Femur (tissue), 1 donor: ENCODE measurements at regions not wholly inside any gene's neighbourhood (a gene's known extent, or its start where the extent isn't known, plus 50 kb on each side); places are given as distances from the start of the nearest gene placed in this dataset.

ENCODE experiments used
- DNase-seq: peaks from one replicate; pipeline ENCODE4 v3.0.0-alpha.2; 2017

DNA sequence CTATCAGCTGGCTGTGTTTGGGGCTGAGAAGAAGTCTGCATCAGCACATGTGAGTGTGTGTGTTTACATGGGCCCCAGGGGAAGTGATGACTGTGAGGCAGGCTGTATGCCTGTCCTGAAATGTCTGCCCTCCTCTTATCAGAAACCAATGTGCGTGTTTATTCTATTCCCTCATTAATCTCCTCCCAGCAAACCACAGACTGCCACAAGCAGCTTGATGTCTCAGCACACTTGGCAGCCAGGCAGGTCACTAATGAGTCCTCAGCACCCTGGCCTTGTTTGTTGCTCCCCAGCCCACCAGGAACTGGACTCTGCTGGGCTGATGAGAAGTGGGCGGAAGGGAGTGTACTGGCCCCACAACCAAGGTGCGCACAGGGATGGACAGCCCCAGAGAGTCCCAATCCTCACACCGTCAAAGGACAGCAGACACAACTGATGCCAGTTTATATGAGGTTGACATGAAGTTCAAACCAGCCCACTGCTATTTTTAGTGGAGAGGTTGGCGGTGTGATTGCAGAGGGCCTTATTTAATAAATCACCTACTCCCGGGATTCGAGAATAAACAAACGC is 225.8 kb downstream of the ETS1 start:
- no peak for DNase-seq

DNA sequence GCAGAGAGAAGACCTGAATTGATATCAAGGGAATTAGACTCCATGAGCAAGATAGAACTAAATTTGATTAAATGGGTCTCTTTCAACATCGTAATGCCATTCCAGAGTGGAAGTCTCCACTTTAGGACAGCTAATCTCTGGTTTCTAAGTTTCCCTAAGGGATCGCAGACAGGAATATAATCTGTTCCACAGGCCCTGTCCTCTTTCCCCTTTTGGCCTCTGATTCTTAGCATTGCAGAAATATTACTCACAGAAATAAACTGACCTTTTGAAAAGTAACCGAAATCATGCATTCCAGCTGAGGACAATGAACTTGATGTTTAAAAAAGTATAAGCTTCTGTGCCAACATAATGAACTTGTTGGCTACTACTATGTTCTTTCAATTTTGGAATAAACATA is 227.8 kb downstream of the ETS1 start:
- no peak for DNase-seq

DNA sequence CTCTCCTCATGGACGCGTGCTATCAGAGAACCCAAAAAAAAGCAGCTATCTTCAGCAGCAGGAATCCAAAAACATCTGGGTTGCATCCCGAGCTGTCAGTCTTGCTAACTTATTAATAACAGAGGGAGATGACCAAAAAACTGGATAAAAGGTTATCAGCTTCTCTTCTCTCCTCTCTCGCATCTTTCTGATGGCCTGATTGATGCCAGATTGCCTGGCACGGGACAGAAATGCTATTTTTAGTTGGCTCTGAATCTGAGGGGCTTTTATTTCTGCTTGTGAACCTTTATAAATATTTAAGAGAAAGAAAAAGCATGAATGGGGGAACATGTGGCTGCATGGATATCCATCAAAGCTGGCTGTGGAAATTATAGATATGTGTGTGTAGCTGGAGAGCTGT is 230.3 kb downstream of the ETS1 start:
- DNase-seq, result no peak

DNA sequence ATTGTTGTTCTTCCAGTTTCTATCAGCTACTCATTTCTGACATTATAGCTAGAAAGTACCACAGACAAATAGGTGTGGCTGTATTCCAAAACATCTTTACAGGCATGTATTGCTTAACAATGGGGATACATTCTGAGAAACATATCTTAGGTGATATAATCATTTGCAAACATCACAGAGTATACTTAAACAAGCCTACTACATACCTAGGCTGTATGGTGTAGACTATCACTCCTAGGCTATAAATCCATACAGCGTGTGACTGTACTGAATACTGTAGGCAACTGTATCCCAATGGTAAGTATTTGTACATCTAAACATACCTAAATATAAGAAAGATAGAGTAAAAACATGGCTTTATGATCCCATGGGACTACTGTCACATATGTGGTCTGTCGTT is 231.8 kb downstream of the ETS1 start:
- no peak for DNase-seq

DNA sequence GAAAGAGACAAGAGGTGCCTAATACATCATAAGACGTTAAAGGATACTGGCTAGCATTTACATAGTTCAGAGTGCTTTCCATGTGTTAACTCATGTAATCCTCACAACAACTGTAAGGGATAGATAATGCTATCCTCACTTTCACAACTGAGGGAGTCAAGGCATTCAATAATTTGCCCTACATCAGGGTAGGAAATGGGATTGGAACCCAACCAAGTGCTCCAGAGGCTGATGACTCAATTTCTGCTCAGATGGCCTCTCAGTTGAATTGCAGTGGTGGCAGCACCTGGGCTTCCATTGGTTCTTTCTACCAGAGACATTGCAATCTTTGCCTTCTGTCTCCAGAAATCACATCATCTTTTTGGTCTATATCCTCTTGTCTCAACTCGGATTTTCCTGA is 232.9 kb downstream of the ETS1 start:
- no peak for DNase-seq

DNA sequence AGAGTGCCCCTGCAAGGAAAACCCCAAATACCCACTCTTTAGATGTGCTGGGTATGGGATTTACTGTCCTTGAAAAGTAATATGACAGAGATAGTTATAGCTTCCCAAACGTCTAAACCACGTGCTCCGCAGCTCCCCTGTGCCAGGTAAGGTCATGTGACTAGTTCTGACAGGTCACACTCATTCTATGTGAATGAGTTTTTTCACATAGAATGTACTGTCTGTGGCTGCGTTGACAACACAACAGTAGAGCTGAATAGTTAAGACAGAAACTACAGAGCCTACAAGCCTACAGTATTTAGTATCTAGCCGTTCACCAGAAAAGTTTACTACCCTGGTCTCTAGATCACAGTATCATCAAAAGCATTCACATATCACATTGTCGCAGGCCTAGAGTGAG is 236.2 kb downstream of the ETS1 start:
- no peak for DNase-seq

DNA sequence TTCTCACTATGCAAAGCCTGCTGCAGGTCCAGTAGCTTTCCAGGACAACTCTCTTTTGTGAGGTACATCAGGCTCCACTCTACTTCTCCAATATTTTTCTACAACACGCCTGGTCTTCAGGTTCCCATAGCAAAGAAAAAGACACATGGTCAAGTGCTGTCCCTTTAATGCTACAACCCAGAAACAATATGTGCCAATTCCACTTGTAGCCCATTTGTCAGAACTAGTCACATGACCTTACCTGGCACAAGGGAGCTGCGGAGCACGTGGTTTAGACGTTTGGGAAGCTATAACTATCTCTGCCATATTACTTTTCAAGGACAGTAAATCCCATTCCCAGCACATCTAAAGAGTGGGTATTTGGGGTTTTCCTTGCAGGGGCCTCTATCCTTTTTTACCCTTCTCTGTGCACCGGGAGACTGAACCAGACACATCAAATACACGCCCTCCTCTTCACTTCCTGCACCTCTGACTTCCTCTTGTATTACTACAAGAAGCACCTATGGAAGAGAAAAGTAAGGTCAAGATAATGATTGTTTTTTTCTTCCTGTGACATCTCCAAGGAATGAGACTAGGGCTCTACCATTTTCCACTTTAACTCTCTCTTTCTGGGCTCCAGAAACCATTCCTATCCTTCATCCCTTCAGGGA is 237.6 kb downstream of the ETS1 start:
- no peak for DNase-seq

DNA sequence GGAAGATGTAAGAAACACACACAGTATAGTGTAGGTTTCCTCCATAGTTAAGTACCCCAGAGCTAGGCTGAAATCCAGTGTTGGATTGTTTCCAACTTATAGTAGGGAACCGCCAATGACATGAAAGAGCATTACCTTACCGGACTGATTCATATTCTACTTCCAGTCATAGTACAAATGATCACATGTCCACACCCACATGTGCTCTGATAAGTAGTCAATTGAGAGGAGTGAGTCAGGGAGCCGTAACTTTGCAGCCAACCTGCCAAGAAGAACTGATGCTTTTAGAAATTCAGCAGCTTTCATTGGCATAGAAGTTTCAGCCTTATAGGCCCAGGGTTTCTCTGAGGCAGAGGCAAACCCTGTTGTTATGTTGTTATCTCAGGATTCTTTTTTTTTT is 240.6 kb downstream of the ETS1 start:
- DNase-seq, result no peak

DNA sequence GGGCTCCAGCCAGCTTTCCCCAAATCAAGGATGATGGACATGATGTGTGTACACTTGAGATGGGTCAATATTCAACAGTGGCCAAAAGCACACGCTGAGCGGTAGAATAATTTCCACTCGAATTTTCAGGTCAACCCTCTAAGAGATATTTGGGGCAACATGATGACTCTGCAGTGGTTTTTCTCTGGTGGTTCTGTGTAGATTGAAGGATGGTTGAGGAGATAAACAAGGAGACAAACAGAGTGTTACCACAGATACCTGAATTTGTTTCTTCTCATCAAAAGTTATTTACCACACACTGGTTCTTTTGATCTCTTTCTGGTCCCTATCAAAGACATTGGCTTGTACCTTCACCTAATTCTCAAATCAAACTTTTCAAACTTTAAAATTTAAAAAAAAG is 242.0 kb downstream of the ETS1 start:
- no peak for DNase-seq

DNA sequence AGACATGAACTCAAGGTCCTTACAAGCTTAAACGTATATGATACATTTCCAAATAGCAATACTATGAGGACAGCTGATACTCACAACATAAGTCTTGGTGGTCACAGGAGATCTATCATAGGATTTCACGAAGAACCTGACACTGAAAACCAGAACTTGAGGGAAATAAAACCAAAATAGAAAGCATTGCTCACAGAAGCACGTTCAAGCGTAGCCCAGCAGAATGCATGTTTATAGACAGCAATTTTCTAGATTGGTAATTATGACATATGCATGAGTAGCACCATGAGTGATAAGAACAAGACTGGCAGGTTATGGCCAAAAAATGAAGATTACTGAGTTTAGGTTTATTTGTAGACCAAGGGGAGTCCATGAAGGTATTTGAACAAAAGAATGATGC is 243.5 kb downstream of the ETS1 start:
- no peak for DNase-seq

DNA sequence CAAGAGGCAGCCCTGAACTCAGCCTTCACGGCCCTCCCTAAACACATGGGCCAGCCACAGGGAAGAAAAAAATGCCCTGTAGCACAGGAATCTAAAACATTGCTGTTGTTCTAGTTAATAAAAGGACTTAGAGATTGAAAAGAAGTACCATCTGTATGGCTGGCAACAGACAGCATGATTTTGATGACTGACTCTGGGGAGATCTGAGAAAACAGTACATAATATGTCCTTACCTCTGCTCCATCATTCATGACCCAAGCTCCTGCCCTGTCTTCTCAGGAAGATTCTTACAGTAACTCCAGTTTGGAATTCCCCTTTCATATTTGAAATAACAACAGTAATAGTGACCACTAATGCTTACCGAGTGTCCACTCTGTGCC is 244.2 kb downstream of the ETS1 start:
- DNase-seq, result no peak

DNA sequence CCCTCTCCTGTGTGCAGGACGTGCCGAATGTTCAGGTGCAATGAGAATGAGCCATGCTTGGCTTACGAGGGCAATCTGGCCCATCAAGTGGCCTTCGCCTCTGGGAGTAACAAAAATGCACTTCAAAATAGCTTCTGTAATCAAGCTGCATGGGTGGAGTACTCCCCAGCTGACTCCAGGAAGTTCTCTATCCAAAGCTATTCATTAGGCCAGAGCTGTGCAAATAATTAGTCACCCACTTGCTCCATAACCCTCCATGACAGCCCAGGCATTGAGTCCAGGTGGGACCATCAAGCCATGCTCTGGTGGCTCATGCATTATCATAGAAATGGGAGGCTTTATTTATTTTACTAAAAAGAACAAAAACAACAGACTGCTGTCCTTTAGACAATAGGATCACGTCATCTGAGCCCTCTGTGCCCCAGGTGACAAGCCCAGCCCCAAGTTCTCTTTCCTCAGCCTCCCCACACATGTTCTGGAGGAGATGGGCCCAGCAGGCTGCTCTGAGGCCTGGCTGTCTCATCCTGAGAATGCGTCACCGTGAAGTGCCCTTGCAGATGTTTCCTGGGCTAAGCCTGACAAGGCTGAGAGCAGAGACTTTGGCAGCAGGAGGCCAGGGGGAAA is 244.7 kb downstream of the ETS1 start:
- DNase-seq, result peak; percentile 74

DNA sequence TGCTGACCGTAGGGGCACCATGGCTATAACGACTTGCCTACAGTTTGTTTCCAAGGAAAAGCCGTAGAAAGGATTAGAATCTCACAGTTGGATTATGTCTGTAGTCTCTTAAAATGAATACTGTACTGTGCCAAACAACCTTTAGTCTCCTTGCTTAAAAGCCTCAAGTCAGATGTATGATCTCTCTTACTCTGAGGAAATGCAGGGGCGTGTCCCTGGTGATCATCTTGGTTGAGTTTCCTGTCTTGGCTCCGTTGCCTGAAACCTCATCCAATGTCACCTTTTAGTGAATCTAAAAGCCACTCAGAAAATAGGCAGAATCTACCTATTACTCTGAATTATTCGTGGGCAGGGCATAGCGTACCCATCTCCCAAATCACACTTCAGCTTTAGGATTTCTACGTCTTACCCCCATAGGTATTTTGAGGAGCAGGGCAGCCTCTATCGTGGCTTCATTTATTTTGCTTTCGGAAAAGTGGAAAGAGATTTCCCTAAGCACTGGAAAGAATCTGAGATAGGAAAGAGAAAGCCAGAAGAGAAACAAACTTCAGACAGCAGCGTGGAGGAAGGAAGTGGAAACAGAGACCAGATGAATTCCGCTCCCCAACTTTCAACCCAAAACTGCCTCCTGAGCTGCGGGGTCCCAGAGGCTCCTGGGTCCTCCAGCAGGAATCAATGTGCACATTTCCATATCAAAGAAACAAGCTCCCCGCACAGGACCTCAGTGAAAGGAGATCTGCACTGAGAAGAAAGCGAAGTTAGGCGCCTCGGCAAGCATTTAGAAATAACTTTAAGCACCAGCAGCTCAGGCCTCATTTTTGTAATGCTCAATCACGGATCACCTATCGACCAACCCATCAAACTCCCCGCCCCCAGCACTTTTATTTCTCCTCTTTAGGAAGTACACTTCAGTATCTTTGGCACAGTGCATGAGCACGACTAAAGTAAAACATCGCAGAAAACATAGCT is 245.8 kb downstream of the ETS1 start:
- DNase-seq, result no peak

DNA sequence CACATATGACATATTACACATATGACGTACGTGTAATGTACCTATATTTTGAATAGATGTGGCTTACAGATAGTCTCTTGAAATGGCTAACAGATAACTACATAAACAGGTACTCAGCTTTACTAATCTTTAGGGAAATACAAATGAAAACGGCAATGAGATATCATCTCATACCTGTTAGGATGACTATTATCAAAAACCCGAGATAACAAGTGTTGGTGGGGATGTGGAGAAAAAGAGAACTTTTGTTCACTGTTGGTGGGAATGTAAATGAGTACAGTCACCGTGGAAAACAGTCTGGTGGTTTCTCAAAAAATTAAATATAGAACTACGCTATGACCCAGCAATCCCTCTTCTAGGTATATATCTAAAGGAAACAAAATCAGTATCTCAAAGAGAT is 247.6 kb downstream of the ETS1 start:
- DNase-seq, result no peak

DNA sequence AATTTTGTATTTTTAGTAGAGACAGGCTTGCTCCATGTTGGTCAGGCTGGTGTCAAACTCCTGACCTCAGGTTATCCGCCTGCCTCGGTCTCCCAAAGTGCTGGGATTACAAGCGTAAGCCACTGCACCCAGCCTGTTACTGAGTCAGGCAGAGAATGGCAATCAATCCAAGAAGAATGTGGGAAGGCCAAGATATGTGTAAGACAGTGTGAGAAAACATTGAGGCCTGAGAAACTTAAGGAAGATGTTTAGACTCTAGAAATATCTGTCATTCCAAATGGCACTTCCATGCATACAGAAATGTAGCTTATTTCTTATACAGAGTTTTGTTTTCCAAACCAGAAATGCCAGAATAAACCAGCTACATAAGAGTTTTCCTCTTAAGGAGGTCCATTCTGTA is 248.5 kb downstream of the ETS1 start:
- no peak for DNase-seq

DNA sequence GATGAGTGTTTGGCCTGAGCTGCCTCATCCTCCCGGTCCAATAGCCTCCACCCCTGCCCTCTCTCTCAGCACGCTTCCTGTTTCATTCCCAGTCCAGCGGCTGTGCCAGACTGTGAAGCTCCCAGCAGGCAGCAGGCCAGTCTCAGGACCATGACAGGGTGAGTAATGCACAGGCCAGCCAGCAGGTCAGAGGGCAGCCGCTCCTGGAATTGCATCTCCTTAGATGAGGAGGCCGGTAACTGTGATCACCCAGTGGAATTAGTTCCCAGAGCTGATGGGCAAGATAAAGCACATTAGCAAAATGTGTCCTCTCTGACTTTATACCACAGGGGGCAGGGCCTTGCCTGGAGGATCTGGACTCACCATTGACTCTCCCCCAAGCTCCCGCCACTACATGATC is 251.2 kb downstream of the ETS1 start:
- DNase-seq, result no peak

DNA sequence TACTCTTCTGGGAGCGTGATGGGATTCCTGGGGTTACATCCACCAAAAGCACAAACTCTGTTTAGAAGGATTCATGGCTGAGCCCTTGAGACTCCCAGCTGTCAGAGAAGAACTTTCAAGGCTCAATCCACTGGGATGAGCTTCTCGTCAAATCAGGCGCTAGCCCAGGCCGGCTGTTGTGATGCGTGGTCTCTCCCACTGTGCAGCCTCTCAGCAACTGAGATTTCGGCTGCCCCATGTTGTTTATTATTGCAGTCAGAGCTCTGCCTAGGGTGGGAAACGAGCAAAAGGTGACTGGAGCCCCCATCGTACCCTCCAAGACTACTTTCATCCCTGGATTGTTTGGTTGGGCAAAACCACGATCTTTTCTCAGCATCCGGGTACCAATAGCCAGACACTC is 251.6 kb downstream of the ETS1 start:
- no peak for DNase-seq

DNA sequence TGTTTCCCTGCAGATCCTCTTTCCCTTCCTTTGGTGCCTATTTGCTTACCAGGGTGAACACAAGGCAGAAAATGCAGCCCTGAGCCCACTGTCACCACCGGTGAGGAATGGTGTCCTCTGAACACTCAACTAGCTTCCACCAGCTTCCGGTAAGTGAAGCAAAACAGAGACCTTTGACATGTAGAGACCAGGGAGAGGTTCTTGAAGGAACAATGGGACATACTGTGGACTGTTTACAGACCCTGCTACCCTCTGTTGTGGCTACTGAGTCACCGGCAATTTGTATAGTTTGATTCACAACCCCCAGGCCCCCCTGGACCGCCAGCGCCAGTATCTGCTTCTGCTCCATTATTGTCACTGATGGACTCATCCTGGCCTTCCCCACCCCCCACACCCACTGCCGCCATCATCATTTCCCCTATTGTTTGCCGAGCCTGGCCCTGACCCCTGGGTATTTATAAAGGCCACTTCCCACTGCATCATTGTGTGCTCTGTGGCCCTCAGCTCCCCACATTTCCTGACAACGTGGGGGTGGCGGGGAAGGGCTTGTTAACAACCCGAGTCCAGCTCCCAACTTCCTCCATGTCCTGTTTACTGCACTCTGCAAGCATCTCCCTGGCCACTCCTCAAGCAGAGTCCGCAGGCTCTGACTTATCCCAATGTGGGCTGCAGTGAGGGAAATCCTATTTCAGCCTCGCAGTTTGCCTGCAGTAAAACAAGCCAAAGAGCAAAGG is 252.9 kb downstream of the ETS1 start:
- peak; percentile 54 for DNase-seq

DNA sequence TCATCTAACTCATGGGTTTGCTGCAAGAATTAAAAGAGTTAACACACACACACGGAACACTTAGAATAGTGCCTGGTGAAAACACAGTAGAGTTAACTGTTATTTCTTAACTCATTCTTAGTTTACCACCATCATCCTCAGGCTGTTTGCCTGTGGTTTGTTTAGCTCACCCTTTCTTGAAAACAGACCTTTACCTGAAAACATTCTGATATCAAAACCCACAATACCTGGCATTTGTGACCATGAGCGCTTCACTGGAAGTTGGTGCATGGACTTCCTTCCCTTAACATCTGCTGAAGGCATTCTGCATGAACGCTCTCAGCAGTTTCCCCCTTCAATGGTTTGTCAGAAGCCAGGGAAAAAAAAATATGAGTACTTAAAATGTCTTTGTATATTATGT is 256.0 kb downstream of the ETS1 start:
- no peak for DNase-seq

DNA sequence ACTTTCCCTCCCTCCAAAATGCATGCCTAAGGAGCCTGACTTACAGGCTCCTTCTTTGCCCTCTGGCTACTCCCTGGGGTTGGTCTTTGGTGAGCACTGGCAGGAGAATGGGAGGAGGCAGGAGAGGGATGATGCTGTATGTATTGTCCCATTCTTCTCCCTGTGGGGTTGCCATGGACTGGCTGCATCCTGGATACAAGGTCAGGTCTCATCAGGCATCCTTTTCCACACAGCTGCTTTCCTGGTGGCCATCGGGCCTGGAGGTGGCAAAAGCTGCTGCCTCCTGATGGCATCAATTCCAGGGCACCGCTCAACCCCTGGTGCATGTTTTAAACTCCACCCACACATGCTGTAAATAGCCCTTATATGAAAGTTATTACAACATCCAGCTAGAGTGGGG is 257.2 kb downstream of the ETS1 start:
- no peak for DNase-seq

DNA sequence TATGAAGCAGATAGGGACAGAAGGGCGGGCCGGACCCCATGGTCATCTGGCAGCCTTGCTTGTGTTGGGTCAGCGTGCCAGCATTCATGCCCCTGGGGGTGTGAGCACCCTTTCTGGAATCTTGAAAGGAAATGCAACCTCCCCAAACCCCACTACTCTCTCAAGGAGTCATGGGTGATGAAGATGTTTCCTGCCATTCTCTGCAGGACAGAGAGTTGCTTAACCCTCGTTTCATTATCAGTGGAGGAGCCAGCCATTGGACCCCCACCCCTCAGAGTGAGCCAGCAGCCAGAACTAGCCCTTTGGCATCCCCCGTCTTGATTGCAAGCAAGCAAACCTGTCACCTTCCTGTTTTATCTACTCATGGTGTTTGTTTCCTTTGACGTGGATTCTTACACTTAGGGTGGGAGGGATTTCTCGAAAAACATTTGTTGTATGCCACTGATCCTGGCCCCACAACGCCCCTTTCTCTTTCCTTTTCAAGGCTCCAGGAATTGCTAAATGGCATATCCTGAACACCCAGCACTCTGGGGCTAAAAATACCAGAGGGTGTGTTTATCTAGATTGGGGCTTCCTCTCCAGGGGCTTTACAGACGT is 258.3 kb downstream of the ETS1 start:
- DNase-seq, result no peak

DNA sequence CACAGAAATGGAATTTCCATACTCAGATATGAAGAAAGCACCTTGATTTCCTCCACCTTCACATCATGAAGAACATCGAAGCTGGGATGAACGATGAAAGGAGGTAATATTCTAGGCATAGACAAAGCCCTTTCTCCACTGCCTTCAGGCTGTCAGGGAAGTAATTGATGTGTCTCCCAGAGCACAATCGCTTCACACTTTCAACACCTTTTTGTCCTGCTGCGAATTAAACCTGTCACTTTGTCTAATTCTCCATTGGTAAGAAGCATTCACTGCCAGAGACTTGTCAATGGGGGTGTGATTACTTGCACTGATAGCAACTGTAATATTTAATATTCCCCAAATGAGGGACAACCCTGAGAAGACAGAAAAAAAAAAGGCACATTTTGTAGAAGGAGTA is 260.1 kb downstream of the ETS1 start:
- DNase-seq, result no peak

DNA sequence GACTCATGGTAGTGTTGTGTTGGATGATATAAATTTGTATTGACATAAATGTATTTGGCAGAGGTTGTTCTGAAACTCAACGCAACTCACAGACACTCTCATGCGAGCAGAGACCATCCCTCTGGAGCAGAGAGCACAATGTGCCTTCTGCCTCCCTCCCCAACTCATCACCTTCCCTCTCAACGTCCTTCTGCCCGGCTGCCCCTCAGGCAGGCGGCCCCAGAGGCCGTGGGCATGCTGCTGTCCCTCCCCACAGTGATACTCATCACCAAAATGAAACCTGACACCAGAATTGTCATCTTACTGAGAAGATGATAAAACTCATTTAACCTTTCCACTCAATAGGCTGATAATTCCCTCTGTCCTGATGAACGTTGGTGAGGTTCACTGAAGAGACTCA is 260.6 kb downstream of the ETS1 start:
- no peak for DNase-seq
